ENCODE measurements at regions not wholly inside any gene's neighbourhood (a gene's known extent, or its start where the extent isn't known, plus 50 kb on each side); places are given as distances from the start of the nearest gene placed in this dataset.

DNA sequence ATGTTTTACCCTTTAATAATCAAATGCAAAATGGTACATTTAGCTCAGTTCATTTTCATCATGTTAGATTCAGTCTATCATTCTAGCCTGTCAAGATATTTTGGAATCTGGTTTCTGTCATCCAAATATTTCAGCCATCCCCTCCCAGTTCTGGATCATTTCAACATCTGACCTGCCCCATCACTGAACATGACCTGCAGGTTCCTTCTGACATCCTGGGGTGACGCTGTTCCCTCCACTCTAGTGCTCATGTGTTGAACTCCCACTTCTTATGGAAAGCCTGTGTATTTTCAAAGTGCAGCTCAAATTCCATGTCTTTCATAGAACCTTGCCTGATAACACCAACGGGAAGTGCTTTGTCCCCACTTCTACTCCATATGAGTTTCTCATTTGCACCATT lies 320.0 kb upstream of the TNP1 start:
- TF ChIP-seq CTCF (conservative IDR thresholded peaks at IDR 0.05 in 1 of 2, IDR thresholded peaks at IDR 0.05 in 1 of 2; ENCODE audit: extremely low read depth in 1 of 2, insufficient read depth in 1 of 2, low read depth in 1 of 2, low read length in 2 of 2) (no peak), EZH2 (IDR thresholded peaks at IDR 0.05; ENCODE audit: borderline replicate concordance, low read length) (no peak)
